Sigmoid colon (tissue), 6 donors: ENCODE measurements at regions not wholly inside any gene's neighbourhood (a gene's known extent, or its start where the extent isn't known, plus 50 kb on each side); places are given as distances from the start of the nearest gene placed in this dataset.

Source experiments
- DNase-seq: peaks from one replicate; pipeline ENCODE4 v3.0.0-alpha.2; 2019
- H3K27ac ChIP-seq, 4 donors: fragments of 200-600 bp; sonication (generic); one replicate each; pipeline ENCODE4 v1.5.1; 2016 to 2019; ENCODE audit warnings: mild to moderate bottlenecking in 1 of 4
- H3K27me3 ChIP-seq, 3 donors: fragments of 200-600 bp; sonication (generic); one replicate each; pipeline ENCODE4 v1.5.1; 2019; ENCODE audit warnings: mild to moderate bottlenecking in 1 of 3
- H3K36me3 ChIP-seq, 4 donors: fragments of 200-600 bp; sonication (generic); one replicate each; pipeline ENCODE4 v1.5.1; 2016 to 2019
- H3K4me1 ChIP-seq, 4 donors: fragments of 200-600 bp; sonication (generic); one replicate each; pipeline ENCODE4 v1.5.1; 2017 to 2019
- H3K4me3 ChIP-seq, 4 donors: fragments of 200-600 bp; sonication (generic); one replicate each; pipeline ENCODE4 v1.5.1; 2017 to 2019; ENCODE audit warnings: mild to moderate bottlenecking in 2 of 4, moderate library complexity in 1 of 4
- H3K9me3 ChIP-seq, 4 donors: fragments of 200-600 bp in 3 of 4; sonication (generic) in 3 of 4; one replicate each; pipeline versions ENCODE4 v1.5.1 to v1.6.1; 2013 to 2019
- EP300 ChIP-seq, 4 donors: sonication (generic); formaldehyde crosslinking; IDR thresholded peaks; one replicate each; pipeline ENCODE4 v1.6.1; 2017; ENCODE audit warnings: antibody characterized with exemption in 4 of 4
- POLR2A ChIP-seq, 2 donors: fragments of 450-650 bp; IDR thresholded peaks; one replicate each; pipeline ENCODE4 v1.6.1; 2016; ENCODE audit warnings: antibody characterized with exemption in 2 of 2, mild to moderate bottlenecking in 2 of 2, moderate library complexity in 2 of 2
- POLR2AphosphoS5 ChIP-seq, 4 donors: sonication (generic); formaldehyde crosslinking; IDR thresholded peaks; one replicate each; pipeline ENCODE4 v1.6.1; 2017; ENCODE audit warnings: antibody characterized with exemption in 4 of 4
- WGBS, 2 donors: extraction: QIAGEN DNeasy Blood & Tissue Kit; methylation state at CpG; one replicate each; pipeline ENCODE4 v1.1.7; 2013; 5-methylcytosine and 5-hydroxymethylcytosine counted together
- intact Hi-C: fragments of 100-400 bp; cut with DNase I; formaldehyde crosslinking; loops from one replicate; pipeline ENCODE4 v1.15.1; 2023
- TF ChIP-seq, protein P1 (sequence below), 4 experiments: fragments of 450-650 bp in 3 of 4; fragments of 200-600 bp in 1 of 4; IDR thresholded peaks; one replicate each; pipeline ENCODE4 v1.5.1; 2016 to 2019; ENCODE audit warnings: antibody characterized with exemption in 4 of 4, mild to moderate bottlenecking in 3 of 4, moderate library complexity in 2 of 4
- donor health status: healthy with polysubstance abuse.
- donor health status: healthy.

GRCh38 chr13:73194310-73194709 lies 135.5 kb downstream of the KLF5 start:
- no peak overlapping the region for H3K27ac ChIP-seq
- TF ChIP-seq, protein P1, sequence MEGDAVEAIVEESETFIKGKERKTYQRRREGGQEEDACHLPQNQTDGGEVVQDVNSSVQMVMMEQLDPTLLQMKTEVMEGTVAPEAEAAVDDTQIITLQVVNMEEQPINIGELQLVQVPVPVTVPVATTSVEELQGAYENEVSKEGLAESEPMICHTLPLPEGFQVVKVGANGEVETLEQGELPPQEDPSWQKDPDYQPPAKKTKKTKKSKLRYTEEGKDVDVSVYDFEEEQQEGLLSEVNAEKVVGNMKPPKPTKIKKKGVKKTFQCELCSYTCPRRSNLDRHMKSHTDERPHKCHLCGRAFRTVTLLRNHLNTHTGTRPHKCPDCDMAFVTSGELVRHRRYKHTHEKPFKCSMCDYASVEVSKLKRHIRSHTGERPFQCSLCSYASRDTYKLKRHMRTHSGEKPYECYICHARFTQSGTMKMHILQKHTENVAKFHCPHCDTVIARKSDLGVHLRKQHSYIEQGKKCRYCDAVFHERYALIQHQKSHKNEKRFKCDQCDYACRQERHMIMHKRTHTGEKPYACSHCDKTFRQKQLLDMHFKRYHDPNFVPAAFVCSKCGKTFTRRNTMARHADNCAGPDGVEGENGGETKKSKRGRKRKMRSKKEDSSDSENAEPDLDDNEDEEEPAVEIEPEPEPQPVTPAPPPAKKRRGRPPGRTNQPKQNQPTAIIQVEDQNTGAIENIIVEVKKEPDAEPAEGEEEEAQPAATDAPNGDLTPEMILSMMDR (IDR thresholded peaks at IDR 0.05) = no peak
- TF ChIP-seq POLR2AphosphoS5 (IDR thresholded peaks at IDR 0.05) (no peak), EP300 (IDR thresholded peaks at IDR 0.05) (no peak), POLR2A (IDR thresholded peaks at IDR 0.05) (no peak)

GRCh38 chr13:73193554-73193953 lies 134.7 kb downstream of the KLF5 start:
- TF ChIP-seq POLR2A (IDR thresholded peaks at IDR 0.05) (no peak), POLR2AphosphoS5 (IDR thresholded peaks at IDR 0.05) (no peak), EP300 (IDR thresholded peaks at IDR 0.05) (no peak)
- TF ChIP-seq, protein P1 (IDR thresholded peaks at IDR 0.05) = no peak
- intact Hi-C loops = no loop called here
- Histone ChIP-seq H3K27ac (no peak overlapping the region), H3K9me3 (no peaks in the 10 kb centered on the region), H3K4me3 (no peak overlapping the region), H3K36me3 (no peaks in the 10 kb centered on the region), H3K27me3 (no peaks in the 10 kb centered on the region), H3K4me1 (no peaks in the 10 kb centered on the region)
- no peak for DNase-seq
- WGBS, 2 donors = 94 to 96% methylated on average over 1 of the region's 1 CpG

More at GRCh38 chr13:73194310-73194709, 135.5 kb downstream of the KLF5 start:
- Histone ChIP-seq H3K36me3 (no peaks in the 10 kb centered on the region), H3K4me1 (no peaks in the 10 kb centered on the region), H3K27me3 (no peaks in the 10 kb centered on the region), H3K4me3 (no peak overlapping the region), H3K9me3 (no peaks in the 10 kb centered on the region)
- intact Hi-C loops = no loop called here
- no peak for DNase-seq
- 24 to 69% methylated on average over 4 of the region's 4 CpGs for WGBS, 2 donors

DNA sequence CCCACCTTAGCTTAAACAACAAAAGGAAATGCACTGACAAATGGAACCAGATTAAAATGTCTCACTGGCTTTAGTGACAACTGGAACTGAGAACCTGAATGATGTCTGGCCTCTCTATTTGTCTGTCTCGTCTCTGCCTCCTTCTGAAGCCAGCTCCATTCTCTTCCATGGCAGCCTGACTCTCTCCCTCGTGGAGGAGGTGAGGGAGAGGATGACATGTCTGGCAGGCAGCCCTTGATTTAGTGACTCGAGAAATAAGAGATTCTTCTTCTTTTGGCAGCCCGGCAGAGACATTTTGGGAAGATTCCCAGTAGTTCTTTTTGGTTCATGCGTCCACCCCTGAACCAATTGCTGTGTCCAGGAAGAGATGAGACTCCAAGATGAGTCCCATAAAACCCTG lies 131.7 kb downstream of the KLF5 start:
- Histone ChIP-seq H3K36me3 (no peaks in the 10 kb centered on the region), H3K4me3 (no peak overlapping the region), H3K27ac (no peak overlapping the region), H3K4me1 (no peaks in the 10 kb centered on the region), H3K9me3 (no peaks in the 10 kb centered on the region), H3K27me3 (no peaks in the 10 kb centered on the region)
- no peak for DNase-seq
- intact Hi-C loops = no loop called here
- WGBS, 2 donors = 75 to 81% methylated on average over 5 of the region's 5 CpGs
- TF ChIP-seq EP300 (IDR thresholded peaks at IDR 0.05) (no peak), POLR2A (IDR thresholded peaks at IDR 0.05) (no peak), POLR2AphosphoS5 (IDR thresholded peaks at IDR 0.05) (no peak)
- TF ChIP-seq, protein P1 (IDR thresholded peaks at IDR 0.05) = no peak

- intact Hi-C loops = no loop called here
- Histone ChIP-seq H3K36me3 (no peaks in the 10 kb centered on the region), H3K4me1 (no peaks in the 10 kb centered on the region), H3K27ac (no peak overlapping the region), H3K9me3 (no peaks in the 10 kb centered on the region), H3K4me3 (no peak overlapping the region), H3K27me3 (no peaks in the 10 kb centered on the region)
- WGBS, 2 donors = 81 to 83% methylated on average over 8 of the region's 8 CpGs
- no peak for TF ChIP-seq EP300 (IDR thresholded peaks at IDR 0.05)
- DNase-seq = no peak
Measured at GRCh38 chr13:73189776-73190175, 131.0 kb downstream of the KLF5 start.

DNA sequence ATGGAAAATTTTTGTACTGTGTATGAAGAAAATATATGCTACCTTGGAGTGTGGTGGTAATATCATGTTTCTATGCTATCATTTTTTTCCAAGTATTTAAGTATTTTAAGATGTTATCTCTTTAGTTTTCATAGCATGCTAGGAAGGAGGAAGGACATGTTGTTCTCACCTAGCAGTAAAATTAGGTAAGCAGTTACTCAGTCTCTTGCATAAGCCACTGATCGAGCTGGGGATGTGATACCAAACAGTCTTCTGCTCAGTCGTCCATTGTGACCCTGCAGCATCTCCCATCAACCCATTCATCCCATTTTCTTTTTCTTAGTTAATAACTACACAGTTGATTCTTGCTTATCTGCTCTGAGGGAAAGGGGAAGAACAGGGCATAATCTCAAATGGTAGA lies 130.6 kb downstream of the KLF5 start:
- TF ChIP-seq, protein P1 (IDR thresholded peaks at IDR 0.05) = no peak
- TF ChIP-seq POLR2AphosphoS5 (IDR thresholded peaks at IDR 0.05) (no peak), POLR2A (IDR thresholded peaks at IDR 0.05) (no peak), EP300 (IDR thresholded peaks at IDR 0.05) (no peak)
- no peaks in the 10 kb centered on the region for H3K9me3 ChIP-seq
- intact Hi-C loops = no loop called here
- no peak for DNase-seq
- H3K4me1 ChIP-seq = no peaks in the 10 kb centered on the region
- no peak overlapping the region for H3K27ac ChIP-seq
- WGBS, 2 donors = 27 to 60% methylated on average over 2 of the region's 2 CpGs
- H3K36me3 ChIP-seq = no peaks in the 10 kb centered on the region
- no peak overlapping the region for H3K4me3 ChIP-seq
- H3K27me3 ChIP-seq = no peaks in the 10 kb centered on the region
